Activated CD4-positive, alpha-beta memory T cell treated with anti-CD3 and anti-CD28 coated beads, Interleukin-2, amount 10 ng/mL, durations not matched to agents 7 days and 5 days (primary cell): ENCODE measurements at regions not wholly inside any gene's neighbourhood (a gene's known extent, or its start where the extent isn't known, plus 50 kb on each side); places are given as distances from the start of the nearest gene placed in this dataset.

Experiments
- CTCF ChIA-PET: fragments of 350-600 bp; sonication (Branson Sonifier 250); formaldehyde crosslinking; loops from one replicate; lab custom pipeline; 2021; ENCODE audit warnings: antibody characterized with exemption, inconsistent platforms; lab: Charles Lee
- POLR2A ChIA-PET: fragments of 350-600 bp; sonication (Branson Sonifier 250); formaldehyde crosslinking; loops from one replicate; lab custom pipeline; 2021; ENCODE audit warnings: antibody characterized with exemption; lab: Charles Lee
- DNase-seq: peaks from one replicate; pipeline ENCODE4 v3.0.0-alpha.2; 2020
- H3K27ac Mint-ChIP-seq: one replicate; pipeline ENCODE4 v1.8.0; 2021; ENCODE audit warnings: mild to moderate bottlenecking, mixed read lengths
- H3K27me3 Mint-ChIP-seq: one replicate; pipeline ENCODE4 v1.8.0; 2021; ENCODE audit warnings: mixed read lengths
- H3K36me3 Mint-ChIP-seq: one replicate; pipeline ENCODE4 v1.8.0; 2021; ENCODE audit warnings: low read depth, mixed read lengths
- H3K4me1 Mint-ChIP-seq: one replicate; pipeline ENCODE4 v1.8.0; 2021; ENCODE audit warnings: mixed read lengths
- H3K4me3 Mint-ChIP-seq: one replicate; pipeline ENCODE4 v1.8.0; 2021; ENCODE audit warnings: mild to moderate bottlenecking, mixed read lengths
- H3K9me3 Mint-ChIP-seq: one replicate; pipeline ENCODE4 v1.8.0; 2021; ENCODE audit warnings: mixed read lengths

- Mint-ChIP-seq H3K4me1 (no peaks in the 10 kb centered on the region), H3K9me3 (no peaks in the 10 kb centered on the region), H3K36me3 (no peaks in the 10 kb centered on the region), H3K27me3 (peaks cover 3% of the 10 kb centered on the region), H3K27ac (no peak overlapping the region), H3K4me3 (no peak overlapping the region)
- no peak for DNase-seq
- CTCF ChIA-PET = no interaction called here
- POLR2A ChIA-PET = no interaction called here
Measured at GRCh38 chr3:19749448-19750017, 184.5 kb downstream of the EFHB start.

DNA sequence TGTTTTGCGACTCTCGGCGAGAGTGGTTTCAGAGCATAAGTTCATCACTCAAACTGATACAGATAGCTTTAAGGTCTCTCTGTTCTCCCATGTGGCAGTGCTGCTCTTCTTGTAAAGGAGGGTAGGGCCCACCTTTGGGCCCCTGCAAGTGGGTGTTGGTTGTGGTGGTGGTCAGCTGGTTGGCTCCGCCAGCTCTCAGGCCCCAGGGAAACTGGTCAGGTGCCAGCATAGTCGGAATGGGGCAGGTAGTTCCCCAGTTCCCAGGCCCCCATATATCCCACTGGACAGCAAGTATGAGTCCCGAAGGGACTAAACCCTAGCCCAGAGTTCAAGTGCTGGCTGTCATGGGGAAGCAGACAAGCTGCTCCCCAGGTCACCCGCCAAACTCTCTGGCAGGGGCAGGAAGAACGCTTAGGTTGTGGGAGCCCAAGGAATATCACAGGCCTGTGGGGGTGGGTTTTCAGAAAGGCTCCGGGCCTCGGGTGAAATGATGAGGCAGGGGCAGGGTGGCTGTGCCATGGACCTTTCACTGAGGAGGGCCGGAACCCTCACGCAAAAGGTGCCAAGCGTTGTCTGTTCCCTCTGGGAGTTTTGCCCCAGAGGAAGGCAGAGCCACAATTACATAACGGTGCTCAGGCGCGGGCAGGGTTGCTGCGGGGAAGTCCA, 185.1 kb downstream of the EFHB start:
- CTCF ChIA-PET = no interaction called here
- H3K27me3 Mint-ChIP-seq = peaks cover 3% of the 10 kb centered on the region
- POLR2A ChIA-PET = no interaction called here

DNA sequence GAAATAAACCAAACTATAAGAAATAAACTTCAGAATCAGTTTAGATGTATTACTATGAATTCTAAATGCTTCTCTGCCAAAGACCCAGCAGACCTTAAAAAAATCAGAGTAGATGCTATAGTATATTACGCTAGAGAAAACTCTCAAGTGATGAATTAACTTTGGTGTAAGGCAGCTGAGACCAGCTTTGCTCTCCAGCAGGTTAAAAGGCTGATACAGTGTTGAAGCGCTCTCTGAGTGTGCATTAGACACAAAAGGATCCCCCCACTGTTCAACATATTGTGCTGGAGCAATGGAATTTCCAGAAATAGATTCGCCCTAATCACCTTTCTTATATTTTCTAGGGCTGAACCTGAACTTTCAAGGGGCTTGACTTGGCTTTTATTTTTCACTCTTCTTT, 190.0 kb downstream of the EFHB start:
- no peak for DNase-seq
- no peak overlapping the region for H3K4me3 Mint-ChIP-seq
- no peak overlapping the region for H3K27ac Mint-ChIP-seq
- H3K36me3 Mint-ChIP-seq = no peaks in the 10 kb centered on the region
- ChIA-PET CTCF (no interaction called here), POLR2A (no interaction called here)
- H3K9me3 Mint-ChIP-seq = no peaks in the 10 kb centered on the region
- peaks cover 3% of the 10 kb centered on the region for H3K27me3 Mint-ChIP-seq
- H3K4me1 Mint-ChIP-seq = no peaks in the 10 kb centered on the region

More for the DNA sequence above, 185.1 kb downstream of the EFHB start:
- H3K27ac Mint-ChIP-seq = no peak overlapping the region
- H3K36me3 Mint-ChIP-seq = no peaks in the 10 kb centered on the region
- no peaks in the 10 kb centered on the region for H3K4me1 Mint-ChIP-seq
- no peaks in the 10 kb centered on the region for H3K9me3 Mint-ChIP-seq
- DNase-seq = no peak
- H3K4me3 Mint-ChIP-seq = no peak overlapping the region

DNA sequence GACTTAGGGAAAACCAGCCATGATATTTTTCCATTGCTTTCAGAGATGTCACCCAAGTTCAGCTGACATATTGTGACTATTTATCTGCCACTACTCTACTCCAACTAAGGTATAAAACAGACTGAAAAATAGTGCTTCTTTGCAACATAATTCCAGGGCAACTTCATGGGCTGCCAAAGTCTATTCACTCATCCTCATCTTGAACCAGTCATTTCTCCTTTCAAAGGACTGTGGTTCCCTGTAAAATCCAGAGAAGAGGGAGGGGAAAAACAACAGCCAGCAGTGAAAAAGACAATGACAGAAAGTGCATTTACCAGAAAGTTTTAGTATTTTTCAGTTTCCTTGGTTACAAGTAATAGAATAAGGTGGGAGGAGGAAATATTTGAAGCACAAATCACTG, 191.1 kb downstream of the EFHB start:
- ChIA-PET POLR2A (no interaction called here), CTCF (no interaction called here)
- no peak overlapping the region for H3K4me3 Mint-ChIP-seq
- H3K36me3 Mint-ChIP-seq = no peaks in the 10 kb centered on the region
- H3K27ac Mint-ChIP-seq = no peak overlapping the region
- peaks cover 3% of the 10 kb centered on the region for H3K27me3 Mint-ChIP-seq
- H3K4me1 Mint-ChIP-seq = no peaks in the 10 kb centered on the region
- DNase-seq = no peak
- H3K9me3 Mint-ChIP-seq = no peaks in the 10 kb centered on the region

- Mint-ChIP-seq H3K4me3 (no peak overlapping the region), H3K36me3 (no peaks in the 10 kb centered on the region), H3K27ac (no peak overlapping the region), H3K9me3 (no peaks in the 10 kb centered on the region), H3K4me1 (no peaks in the 10 kb centered on the region), H3K27me3 (no peaks in the 10 kb centered on the region)
- CTCF ChIA-PET = no interaction called here
- POLR2A ChIA-PET = no interaction called here
- DNase-seq = no peak
Measured at GRCh38 chr3:19739504-19739903, 194.5 kb downstream of the EFHB start.

DNA sequence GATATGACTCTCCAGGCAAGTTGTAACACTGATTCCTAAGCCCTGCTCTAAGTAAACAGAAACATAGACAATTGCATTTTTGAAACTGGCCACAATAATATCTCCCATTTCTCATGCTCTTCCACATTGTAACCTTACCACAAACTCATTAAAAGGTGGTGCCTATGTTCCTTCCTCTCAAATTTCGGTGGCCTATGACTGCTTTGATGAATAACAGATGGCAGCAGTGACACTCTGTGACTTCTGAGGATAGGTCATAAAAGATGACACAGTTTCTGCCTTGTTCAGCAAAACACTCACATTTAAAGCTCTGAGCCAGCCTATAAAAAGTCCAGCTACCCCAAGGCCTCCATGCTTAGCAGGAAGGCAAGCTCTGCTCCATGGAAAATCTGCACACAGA, 195.2 kb downstream of the EFHB start:
- Mint-ChIP-seq H3K4me1 (no peaks in the 10 kb centered on the region), H3K9me3 (no peaks in the 10 kb centered on the region)
- POLR2A ChIA-PET = no interaction called here

GRCh38 chr3:19735111-19735510, 198.9 kb downstream of the EFHB start:
- ChIA-PET CTCF (no interaction called here), POLR2A (interaction anchor here (0.6 kb wide), 1 partner anchor 1585 kb away, joined by 3 read pairs; no protein-coding TSS in a partner anchor)
- Mint-ChIP-seq H3K27ac (no peak overlapping the region), H3K4me3 (no peak overlapping the region), H3K4me1 (no peaks in the 10 kb centered on the region), H3K36me3 (no peaks in the 10 kb centered on the region), H3K27me3 (no peaks in the 10 kb centered on the region), H3K9me3 (no peaks in the 10 kb centered on the region)
- DNase-seq = no peak

More for the DNA sequence above, 195.2 kb downstream of the EFHB start:
- H3K4me3 Mint-ChIP-seq = no peak overlapping the region
- DNase-seq = no peak
- H3K27ac Mint-ChIP-seq = no peak overlapping the region
- CTCF ChIA-PET = no interaction called here
- H3K27me3 Mint-ChIP-seq = no peaks in the 10 kb centered on the region
- H3K36me3 Mint-ChIP-seq = no peaks in the 10 kb centered on the region

- ChIA-PET POLR2A (no interaction called here), CTCF (no interaction called here)
- Mint-ChIP-seq H3K4me1 (no peaks in the 10 kb centered on the region), H3K27ac (no peak overlapping the region), H3K9me3 (no peaks in the 10 kb centered on the region), H3K36me3 (no peaks in the 10 kb centered on the region), H3K4me3 (no peak overlapping the region), H3K27me3 (no peaks in the 10 kb centered on the region)
- DNase-seq = no peak
Measured at GRCh38 chr3:19734453-19734852, 199.6 kb downstream of the EFHB start.

DNA sequence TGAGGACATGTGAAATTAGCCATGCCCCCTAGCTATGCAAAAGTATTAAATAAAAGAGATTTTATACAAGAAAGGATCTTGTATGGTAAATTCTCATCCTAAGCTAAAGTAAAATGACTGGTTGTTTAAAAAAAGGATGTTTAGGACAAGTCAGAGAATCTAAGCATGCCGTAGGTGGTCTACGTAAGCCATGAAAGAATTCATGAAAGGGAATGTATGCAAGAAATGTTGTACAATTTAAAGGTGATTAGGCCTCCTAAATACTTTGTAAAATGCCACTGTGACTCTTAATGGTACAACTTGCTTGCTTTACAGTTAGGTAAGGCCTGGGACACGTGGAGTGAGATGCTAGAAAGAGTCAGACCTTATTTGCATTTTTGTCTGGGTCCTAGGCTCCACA, 209.0 kb downstream of the EFHB start:
- no peak for DNase-seq
- no peaks in the 10 kb centered on the region for H3K4me1 Mint-ChIP-seq
- H3K9me3 Mint-ChIP-seq = no peaks in the 10 kb centered on the region
- no peaks in the 10 kb centered on the region for H3K36me3 Mint-ChIP-seq
- H3K27me3 Mint-ChIP-seq = no peaks in the 10 kb centered on the region
- ChIA-PET CTCF (no interaction called here), POLR2A (no interaction called here)
- no peak overlapping the region for H3K4me3 Mint-ChIP-seq
- H3K27ac Mint-ChIP-seq = no peak overlapping the region

DNA sequence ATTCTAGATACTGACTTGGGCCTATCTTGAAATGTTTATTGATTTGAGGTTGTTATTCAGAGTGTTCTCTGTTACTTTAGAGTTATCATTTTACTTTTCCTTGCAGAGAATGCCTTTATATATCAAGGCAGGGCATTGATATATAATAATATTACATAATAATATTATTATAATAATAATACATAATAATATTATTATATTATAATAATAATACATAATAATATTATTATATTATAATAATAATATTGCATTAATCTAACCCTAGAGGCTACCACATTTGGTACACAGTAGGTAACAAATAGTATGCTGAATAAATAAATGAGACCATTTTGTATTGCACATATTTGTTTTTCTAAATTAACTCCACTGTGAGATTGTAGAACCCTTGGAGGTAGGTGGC, 216.3 kb downstream of the EFHB start:
- no peaks in the 10 kb centered on the region for H3K27me3 Mint-ChIP-seq
- no peaks in the 10 kb centered on the region for H3K36me3 Mint-ChIP-seq
- H3K9me3 Mint-ChIP-seq = no peaks in the 10 kb centered on the region
- H3K4me1 Mint-ChIP-seq = no peaks in the 10 kb centered on the region
- ChIA-PET POLR2A (no interaction called here), CTCF (no interaction called here)
- H3K27ac Mint-ChIP-seq = no peak overlapping the region
- DNase-seq = no peak
- no peak overlapping the region for H3K4me3 Mint-ChIP-seq

DNA sequence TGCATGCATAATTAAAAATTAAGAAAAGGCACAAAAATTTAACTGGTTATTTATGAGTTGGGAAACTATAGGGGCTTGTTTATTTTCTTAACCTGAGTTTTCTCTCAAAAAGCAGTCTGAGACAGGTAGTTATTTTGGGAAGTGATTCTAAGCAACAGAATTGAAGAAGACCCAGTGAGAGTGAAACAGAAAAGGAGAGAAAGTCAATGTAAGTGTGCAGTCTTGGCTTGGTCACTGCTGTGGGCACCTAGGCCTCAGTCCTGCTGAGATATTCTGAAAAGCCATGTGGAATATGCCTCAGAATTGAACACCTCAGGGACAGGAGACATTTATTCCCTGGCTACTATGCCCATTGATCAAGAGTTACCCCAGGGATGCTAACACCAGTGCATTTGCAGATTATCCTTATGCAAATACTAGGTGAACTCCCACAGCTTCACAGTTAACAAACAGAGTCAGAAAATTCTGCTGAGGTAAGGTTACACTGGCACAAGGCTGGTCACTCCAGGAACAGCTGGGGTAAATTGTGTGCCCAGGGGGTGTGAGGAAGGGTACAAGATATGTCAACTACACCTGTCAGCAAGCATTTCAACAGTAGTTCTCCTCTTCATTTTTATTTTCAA, 222.7 kb downstream of the EFHB start:
- Mint-ChIP-seq H3K9me3 (no peaks in the 10 kb centered on the region), H3K27ac (no peak overlapping the region), H3K4me3 (no peak overlapping the region), H3K36me3 (no peaks in the 10 kb centered on the region), H3K4me1 (no peaks in the 10 kb centered on the region), H3K27me3 (no peaks in the 10 kb centered on the region)
- ChIA-PET CTCF (no interaction called here), POLR2A (no interaction called here)
- no peak for DNase-seq

GRCh38 chr3:19702416-19703078, 231.5 kb downstream of the EFHB start:
- H3K27ac Mint-ChIP-seq = no peak overlapping the region
- no peaks in the 10 kb centered on the region for H3K36me3 Mint-ChIP-seq
- CTCF ChIA-PET = no interaction called here
- H3K9me3 Mint-ChIP-seq = no peaks in the 10 kb centered on the region
- no peak overlapping the region for H3K4me3 Mint-ChIP-seq
- H3K4me1 Mint-ChIP-seq = no peaks in the 10 kb centered on the region
- no peaks in the 10 kb centered on the region for H3K27me3 Mint-ChIP-seq
- DNase-seq = no peak
- POLR2A ChIA-PET = no interaction called here

DNA sequence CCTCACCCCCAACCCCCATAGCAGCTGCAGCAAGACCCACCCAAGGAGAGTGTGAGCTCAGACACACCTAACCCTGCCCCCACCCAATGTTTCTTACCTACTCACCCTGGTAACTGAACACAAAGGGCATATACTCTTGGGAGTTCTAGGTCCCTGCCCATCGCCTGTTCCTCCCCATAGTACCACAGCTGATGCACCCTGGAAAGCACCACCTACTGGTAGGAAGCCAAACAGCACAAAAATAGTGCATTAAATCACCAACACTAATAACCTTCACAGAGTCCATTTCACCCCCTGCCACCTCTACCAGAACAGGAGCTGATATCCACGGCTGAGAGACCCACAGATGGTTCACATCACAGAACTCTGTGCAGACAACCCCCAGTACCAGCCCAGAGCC, 245.2 kb downstream of the EFHB start:
- Mint-ChIP-seq H3K4me1 (no peaks in the 10 kb centered on the region), H3K27me3 (no peaks in the 10 kb centered on the region), H3K36me3 (no peaks in the 10 kb centered on the region), H3K4me3 (no peak overlapping the region), H3K27ac (no peak overlapping the region), H3K9me3 (peaks cover 14% of the 10 kb centered on the region)
- CTCF ChIA-PET = no interaction called here
- POLR2A ChIA-PET = no interaction called here
- no peak for DNase-seq
